OCI-LY3 (cell line): ENCODE measurements at regions not wholly inside any gene's neighbourhood (a gene's known extent, or its start where the extent isn't known, plus 50 kb on each side); places are given as distances from the start of the nearest gene placed in this dataset.

Experiments
- CTCF ChIP-seq: fragments of 200-600, 300-600 bp; sonication (generic); IDR thresholded peaks from 2 replicates; pipeline ENCODE4 v1.5.1; 2014; ENCODE audit warnings: antibody characterized with exemption, low read length, low read depth
- EZH2phosphoT487 ChIP-seq: fragments of 200-600 bp; shearing (Covaris generic); IDR thresholded peaks from 2 replicates; pipeline ENCODE4 v1.6.1; 2018; ENCODE audit warnings: antibody characterized with exemption, mixed run types, low read depth

GRCh38 chr5:67897431-67897830, 318.1 kb upstream of the PIK3R1 start:
- TF ChIP-seq CTCF = no peak
- no peak for TF ChIP-seq EZH2phosphoT487
